ENCODE measurements at regions not wholly inside any gene's neighbourhood (a gene's known extent, or its start where the extent isn't known, plus 50 kb on each side); places are given as distances from the start of the nearest gene placed in this dataset.

- H3K4me3 ChIP-seq (ENCODE audit: low read length), result no peak overlapping the region
- DNase-seq, result no peak
Observed at GRCh38 chr1:95832370-95832769, 598.4 kb downstream of the RWDD3 start.

GRCh38 chr1:95849439-95849838 is 615.4 kb downstream of the RWDD3 start:
- Histone ChIP-seq H4K20me1 (ENCODE audit: insufficient read depth, low read depth, low read length) (no peaks in the 10 kb centered on the region), H3K4me3 (ENCODE audit: low read length) (no peak overlapping the region), H3K9me2 (replicated peaks; ENCODE audit: insufficient read depth, low read length) (no peaks in the 10 kb centered on the region), H3K9me3 (ENCODE audit: low read length) (no peaks in the 10 kb centered on the region; the same call in 1 of the 2 replicates), H3K27me3 (ENCODE audit: low read length) (no peaks in the 10 kb centered on the region), H3K4me1 (ENCODE audit: low read length) (no peaks in the 10 kb centered on the region), H3K4me2 (ENCODE audit: low read depth, low read length, poor library complexity, severe bottlenecking) (no peak overlapping the region), H2AFZ (ENCODE audit: low read length) (no peak overlapping the region), H3K9ac (ENCODE audit: low read length) (no peak overlapping the region), H3K79me2 (ENCODE audit: low read length) (no peaks in the 10 kb centered on the region), H3K36me3 (ENCODE audit: insufficient read depth, low read length) (no peaks in the 10 kb centered on the region), H3K27ac (ENCODE audit: low read length) (no peak overlapping the region)
- DNase-seq, result no peak

More at GRCh38 chr1:95832370-95832769, 598.4 kb downstream of the RWDD3 start:
- Histone ChIP-seq H2AFZ (ENCODE audit: low read length) (no peak overlapping the region), H3K4me1 (ENCODE audit: low read length) (no peaks in the 10 kb centered on the region), H3K9ac (ENCODE audit: low read length) (no peak overlapping the region), H3K27me3 (ENCODE audit: low read length) (no peaks in the 10 kb centered on the region), H3K27ac (ENCODE audit: low read length) (no peak overlapping the region), H3K9me3 (ENCODE audit: low read length) (no peaks in the 10 kb centered on the region; the same call in 1 of the 2 replicates), H3K9me2 (replicated peaks; ENCODE audit: insufficient read depth, low read length) (no peaks in the 10 kb centered on the region), H4K20me1 (ENCODE audit: insufficient read depth, low read depth, low read length) (no peaks in the 10 kb centered on the region), H3K79me2 (ENCODE audit: low read length) (no peaks in the 10 kb centered on the region), H3K4me2 (ENCODE audit: low read depth, low read length, poor library complexity, severe bottlenecking) (no peak overlapping the region), H3K36me3 (ENCODE audit: insufficient read depth, low read length) (no peaks in the 10 kb centered on the region)

DNA sequence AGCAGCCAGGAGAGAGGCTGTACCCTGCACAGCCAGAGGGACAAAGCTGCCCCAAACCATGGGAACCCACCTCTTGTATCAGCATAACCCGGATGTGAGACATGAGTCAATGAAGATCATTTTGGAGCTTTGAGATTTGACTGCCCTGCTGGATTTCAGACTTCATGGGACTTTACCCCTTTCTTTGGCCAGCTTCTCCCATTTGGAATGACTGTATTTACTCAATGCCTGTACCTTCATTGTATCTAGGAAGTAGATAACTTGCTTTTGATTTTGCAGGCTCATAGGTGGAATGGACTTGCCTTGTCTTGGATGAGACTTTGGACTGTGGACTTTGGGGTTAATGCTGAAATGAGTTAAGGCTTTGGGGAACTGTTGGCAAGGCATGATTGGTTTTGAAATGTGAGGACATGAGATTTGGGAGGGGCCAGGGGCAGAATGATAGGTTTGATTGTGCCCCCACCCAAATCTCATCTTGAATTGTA is 616.2 kb downstream of the RWDD3 start:
- no peak overlapping the region for H3K9ac ChIP-seq (ENCODE audit: low read length)
- DNase-seq, result no peak
- no peaks in the 10 kb centered on the region for H3K36me3 ChIP-seq (ENCODE audit: insufficient read depth, low read length)
- H3K4me3 ChIP-seq (ENCODE audit: low read length), result no peak overlapping the region
- H3K4me2 ChIP-seq (ENCODE audit: low read depth, low read length, poor library complexity, severe bottlenecking), result no peak overlapping the region
- H3K27ac ChIP-seq (ENCODE audit: low read length), result no peak overlapping the region
- H3K4me1 ChIP-seq (ENCODE audit: low read length), result no peaks in the 10 kb centered on the region
- no peak overlapping the region for H2AFZ ChIP-seq (ENCODE audit: low read length)
- no peaks in the 10 kb centered on the region for H3K27me3 ChIP-seq (ENCODE audit: low read length)
- H3K9me2 ChIP-seq (replicated peaks; ENCODE audit: insufficient read depth, low read length), result no peaks in the 10 kb centered on the region
- H4K20me1 ChIP-seq (ENCODE audit: insufficient read depth, low read depth, low read length), result no peaks in the 10 kb centered on the region
- H3K79me2 ChIP-seq (ENCODE audit: low read length), result no peaks in the 10 kb centered on the region
- H3K9me3 ChIP-seq (ENCODE audit: low read length), result no peaks in the 10 kb centered on the region; the same call in 1 of the 2 replicates

- Histone ChIP-seq H3K4me2 (ENCODE audit: low read depth, low read length, poor library complexity, severe bottlenecking) (no peak overlapping the region), H3K9me2 (replicated peaks; ENCODE audit: insufficient read depth, low read length) (no peaks in the 10 kb centered on the region), H2AFZ (ENCODE audit: low read length) (no peak overlapping the region), H3K9me3 (ENCODE audit: low read length) (no peaks in the 10 kb centered on the region; the same call in 1 of the 2 replicates), H3K9ac (ENCODE audit: low read length) (no peak overlapping the region), H3K36me3 (ENCODE audit: insufficient read depth, low read length) (no peaks in the 10 kb centered on the region), H3K27ac (ENCODE audit: low read length) (no peak overlapping the region), H3K27me3 (ENCODE audit: low read length) (no peaks in the 10 kb centered on the region), H3K4me1 (ENCODE audit: low read length) (no peaks in the 10 kb centered on the region), H3K79me2 (ENCODE audit: low read length) (no peaks in the 10 kb centered on the region), H4K20me1 (ENCODE audit: insufficient read depth, low read depth, low read length) (no peaks in the 10 kb centered on the region), H3K4me3 (ENCODE audit: low read length) (no peak overlapping the region)
- DNase-seq, result no peak
Observed at GRCh38 chr1:95850763-95851162, 616.8 kb downstream of the RWDD3 start.

- Histone ChIP-seq H3K27ac (ENCODE audit: low read length) (no peak overlapping the region), H2AFZ (ENCODE audit: low read length) (no peak overlapping the region), H3K27me3 (ENCODE audit: low read length) (no peaks in the 10 kb centered on the region), H3K4me3 (ENCODE audit: low read length) (no peak overlapping the region), H4K20me1 (ENCODE audit: insufficient read depth, low read depth, low read length) (no peaks in the 10 kb centered on the region), H3K9me2 (replicated peaks; ENCODE audit: insufficient read depth, low read length) (no peaks in the 10 kb centered on the region), H3K4me2 (ENCODE audit: low read depth, low read length, poor library complexity, severe bottlenecking) (no peak overlapping the region), H3K9ac (ENCODE audit: low read length) (no peak overlapping the region), H3K9me3 (ENCODE audit: low read length) (peaks cover 4% of the 10 kb centered on the region), H3K36me3 (ENCODE audit: insufficient read depth, low read length) (no peaks in the 10 kb centered on the region), H3K4me1 (ENCODE audit: low read length) (no peaks in the 10 kb centered on the region), H3K79me2 (ENCODE audit: low read length) (no peaks in the 10 kb centered on the region)
- DNase-seq, result no peak
Observed at GRCh38 chr1:95852483-95853070, 618.6 kb downstream of the RWDD3 start.

DNA sequence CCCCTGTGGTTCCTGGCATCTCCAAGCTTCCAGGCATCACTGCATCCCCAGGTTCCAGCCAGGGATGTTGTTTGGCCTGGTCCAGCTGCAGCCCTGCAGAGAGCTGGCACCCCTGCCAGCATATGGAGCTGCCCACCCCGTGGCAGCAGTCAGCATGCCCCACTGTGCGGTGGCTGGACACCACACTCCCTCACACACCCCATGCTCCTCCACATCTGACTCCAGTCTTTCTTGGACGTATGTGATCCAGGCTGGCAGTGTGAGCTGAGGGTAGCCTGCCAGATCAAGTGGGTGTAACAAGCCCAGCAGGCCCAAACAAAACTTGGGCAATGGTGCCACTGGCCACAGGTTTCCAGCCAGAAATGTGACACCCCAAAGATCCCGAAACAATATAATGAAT is 620.4 kb downstream of the RWDD3 start:
- no peaks in the 10 kb centered on the region for H3K4me1 ChIP-seq (ENCODE audit: low read length)
- no peaks in the 10 kb centered on the region for H3K27me3 ChIP-seq (ENCODE audit: low read length)
- no peaks in the 10 kb centered on the region for H3K79me2 ChIP-seq (ENCODE audit: low read length)

GRCh38 chr1:95863086-95863485 is 629.1 kb downstream of the RWDD3 start:
- Histone ChIP-seq H3K36me3 (ENCODE audit: insufficient read depth, low read length) (no peaks in the 10 kb centered on the region), H4K20me1 (ENCODE audit: insufficient read depth, low read depth, low read length) (no peaks in the 10 kb centered on the region)
- DNase-seq, result no peak

More for the DNA sequence above, 620.4 kb downstream of the RWDD3 start:
- no peak for DNase-seq
- no peak overlapping the region for H3K9ac ChIP-seq (ENCODE audit: low read length)
- H3K9me3 ChIP-seq (ENCODE audit: low read length), result peaks cover 4% of the 10 kb centered on the region
- H2AFZ ChIP-seq (ENCODE audit: low read length), result no peak overlapping the region
- no peaks in the 10 kb centered on the region for H4K20me1 ChIP-seq (ENCODE audit: insufficient read depth, low read depth, low read length)
- H3K4me3 ChIP-seq (ENCODE audit: low read length), result no peak overlapping the region
- no peaks in the 10 kb centered on the region for H3K9me2 ChIP-seq (replicated peaks; ENCODE audit: insufficient read depth, low read length)
- no peak overlapping the region for H3K4me2 ChIP-seq (ENCODE audit: low read depth, low read length, poor library complexity, severe bottlenecking)
- no peak overlapping the region for H3K27ac ChIP-seq (ENCODE audit: low read length)
- H3K36me3 ChIP-seq (ENCODE audit: insufficient read depth, low read length), result no peaks in the 10 kb centered on the region

DNA sequence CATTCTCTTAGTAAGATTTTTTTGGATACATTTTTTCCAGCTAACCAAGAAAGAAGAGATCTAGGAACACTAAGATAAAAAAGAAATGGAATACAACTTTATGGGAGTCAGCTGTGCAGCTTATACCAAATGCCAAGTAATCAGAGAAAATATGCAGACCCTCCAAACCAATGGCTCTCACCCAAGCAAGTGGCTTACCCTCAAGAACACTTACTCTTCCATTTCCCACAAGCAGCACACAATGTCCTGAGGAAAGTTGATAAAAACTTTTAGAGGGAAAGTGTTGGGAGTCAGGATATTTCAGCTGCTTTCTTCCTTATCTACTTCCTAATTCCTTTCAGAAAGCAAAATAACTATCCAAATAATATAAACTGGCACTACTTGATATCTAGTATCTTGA is 631.8 kb downstream of the RWDD3 start:
- H3K36me3 ChIP-seq (ENCODE audit: insufficient read depth, low read length), result no peaks in the 10 kb centered on the region
- H3K9ac ChIP-seq (ENCODE audit: low read length), result no peak overlapping the region
- H3K9me2 ChIP-seq (replicated peaks; ENCODE audit: insufficient read depth, low read length), result no peaks in the 10 kb centered on the region
- no peaks in the 10 kb centered on the region for H3K79me2 ChIP-seq (ENCODE audit: low read length)
- peaks cover 6% of the 10 kb centered on the region; the same call in 1 of the 2 replicates for H3K9me3 ChIP-seq (ENCODE audit: low read length)
- H3K27ac ChIP-seq (ENCODE audit: low read length), result no peak overlapping the region
- DNase-seq, result no peak
- H4K20me1 ChIP-seq (ENCODE audit: insufficient read depth, low read depth, low read length), result no peaks in the 10 kb centered on the region
- H2AFZ ChIP-seq (ENCODE audit: low read length), result no peak overlapping the region
- no peak overlapping the region for H3K4me3 ChIP-seq (ENCODE audit: low read length)
- no peaks in the 10 kb centered on the region for H3K4me1 ChIP-seq (ENCODE audit: low read length)
- no peak overlapping the region for H3K4me2 ChIP-seq (ENCODE audit: low read depth, low read length, poor library complexity, severe bottlenecking)
- H3K27me3 ChIP-seq (ENCODE audit: low read length), result no peaks in the 10 kb centered on the region

More at GRCh38 chr1:95863086-95863485, 629.1 kb downstream of the RWDD3 start:
- no peaks in the 10 kb centered on the region for H3K79me2 ChIP-seq (ENCODE audit: low read length)
- H3K4me1 ChIP-seq (ENCODE audit: low read length), result no peaks in the 10 kb centered on the region
- H3K9me3 ChIP-seq (ENCODE audit: low read length), result peaks cover 6% of the 10 kb centered on the region; the same call in 1 of the 2 replicates
- H2AFZ ChIP-seq (ENCODE audit: low read length), result no peak overlapping the region
- H3K4me2 ChIP-seq (ENCODE audit: low read depth, low read length, poor library complexity, severe bottlenecking), result no peak overlapping the region
- no peak overlapping the region for H3K9ac ChIP-seq (ENCODE audit: low read length)
- H3K27ac ChIP-seq (ENCODE audit: low read length), result no peak overlapping the region
- no peaks in the 10 kb centered on the region for H3K27me3 ChIP-seq (ENCODE audit: low read length)
- no peaks in the 10 kb centered on the region for H3K9me2 ChIP-seq (replicated peaks; ENCODE audit: insufficient read depth, low read length)
- H3K4me3 ChIP-seq (ENCODE audit: low read length), result no peak overlapping the region
